Heart left ventricle (tissue), 16 donors: ENCODE measurements at regions not wholly inside any gene's neighbourhood (a gene's known extent, or its start where the extent isn't known, plus 50 kb on each side); places are given as distances from the start of the nearest gene placed in this dataset.
A peak's percentile ranks its signal among the peaks of the same experiment; 100 is the strongest.

Experiments
- ATAC-seq, 4 donors: fragments of 200-7000 bp; cut with Tn5 transposase; one replicate each; pipeline ENCODE4 v1.9.1; 2020 to 2022; ENCODE audit warnings: moderate library complexity in 4 of 4, mild to moderate bottlenecking in 3 of 4, moderate number of reproducible peaks in 1 of 4
- DNase-seq, 5 donors: peaks; one replicate each; pipeline ENCODE4 v3.0.0-alpha.2; 2020
- H3K27ac ChIP-seq, 12 donors: fragments of 200-600 bp; sonication (generic) in 4 of 12; one replicate each; pipeline versions ENCODE4 v1.5.0 to v1.8.0; 2016 to 2022; ENCODE audit warnings: mild to moderate bottlenecking in 2 of 12
- H3K27me3 ChIP-seq, 9 donors: fragments of 200-600 bp; sonication (generic) in 2 of 9; one replicate each; pipeline versions ENCODE4 v1.5.1 to v1.8.0; 2016 to 2022; ENCODE audit warnings: mild to moderate bottlenecking in 3 of 9
- H3K36me3 ChIP-seq, 9 donors: fragments of 200-600 bp; sonication (generic) in 2 of 9; one replicate each; pipeline versions ENCODE4 v1.5.0 to v1.8.0; 2018 to 2022; ENCODE audit warnings: mild to moderate bottlenecking in 2 of 9
- H3K4me1 ChIP-seq, 12 donors: fragments of 200-600 bp; sonication (generic) in 4 of 12; one replicate each; pipeline versions ENCODE4 v1.5.0 to v1.8.0; 2016 to 2022; ENCODE audit warnings: mild to moderate bottlenecking in 3 of 12
- H3K4me3 ChIP-seq, 12 donors: fragments of 200-600 bp; sonication (generic) in 4 of 12; one replicate each; pipeline versions ENCODE4 v1.5.0 to v1.8.0; 2017 to 2022; ENCODE audit warnings: mild to moderate bottlenecking in 9 of 12, moderate library complexity in 4 of 12
- H3K9me3 ChIP-seq, 12 donors: fragments of 200-600 bp; sonication (generic) in 4 of 12; one replicate each; pipeline versions ENCODE4 v1.5.0 to v1.8.0; 2016 to 2022; ENCODE audit warnings: mild to moderate bottlenecking in 1 of 12
- CTCF ChIP-seq, 12 donors: fragments of 200-600 bp; sonication (generic) in 4 of 12; IDR thresholded peaks; one replicate each; pipeline versions ENCODE4 v1.5.0 to v1.8.0; 2018 to 2022; ENCODE audit warnings: antibody characterized with exemption in 12 of 12, mild to moderate bottlenecking in 5 of 12
- POLR2A ChIP-seq, 2 donors: fragments of 450-650 bp; IDR thresholded peaks; one replicate each; pipeline ENCODE4 v1.6.1; 2017; ENCODE audit warnings: antibody characterized with exemption in 2 of 2, mild to moderate bottlenecking in 2 of 2, moderate library complexity in 2 of 2
- WGBS, 4 donors: extraction: QIAGEN DNeasy Blood & Tissue Kit in 2 of 4; methylation state at CpG; one replicate each; pipeline versions ENCODE4 v1.1.5 to v1.1.7; 2013 to 2018; 5-methylcytosine and 5-hydroxymethylcytosine counted together
- intact Hi-C, 10 donors: fragments of 100-400 bp; cut with DNase I; formaldehyde crosslinking; loops; one replicate each; pipeline versions ENCODE4 v1.11.1 to v1.14.2; 2022
- donor health status: ischemic (EF 13 %, LVEDD 7.1; RV severe dilation, severe dysfunction).
- donor health status: healthy with polysubstance abuse.
- donor health status: DM: no; HTN: yes; CAD: no.
- donor health status: DM: no; HTN: no; CAD: no.
- donor health status: ischemic (EF 25% LVEDD 6.9; RV normal size, moderate dysfunction).
- donor health status: ischemic (EF 25% LVEDD 5.7; RV mildly dilated, moderate dysfunction).
- donor health status: healthy.
- donor health status: DM: yes; HTN: yes; CAD: no.
- donor health status: ischemic (EF 35%, LVEDD 5.7; RV mildly dilated, moderate dysfunction).
- donor health status: nonischemic (EF 11% LVEDD 7.7; RV severe dilation, severe dysfunction).
- donor health status: DM: yes; HTN: yes; CAD: no.
- donor health status: PGD.
- donor health status: ischemic (EF 29% LVEDD 5.4; RV normal size, mild dysfunction).
- donor health status: nonischemic (EF 23%, LVEDD 6.1; RV moderate dilation, normal function).

DNA sequence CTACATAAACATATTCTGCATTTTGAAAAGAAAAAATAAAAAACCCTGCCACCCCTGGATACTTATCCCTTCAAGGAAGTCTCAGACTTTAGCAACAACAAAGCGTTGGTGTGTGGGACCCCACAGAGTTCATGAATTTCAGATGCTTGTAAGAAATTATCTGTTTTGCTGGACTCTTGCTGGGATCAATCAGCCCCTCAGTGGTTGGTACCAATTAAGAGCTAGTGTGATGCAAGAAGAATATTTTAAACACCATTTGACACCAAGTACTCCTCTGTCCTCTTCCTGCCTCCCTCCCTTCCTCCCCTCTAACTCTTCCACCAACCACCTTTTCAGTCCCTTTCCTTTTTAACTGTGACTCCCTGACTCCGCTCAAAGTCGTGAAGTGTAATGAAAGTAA is 51.5 kb downstream of the SST start:
- WGBS, 4 donors = 59 to 61% (median 60%) methylated on average over 3 of the region's 3 CpGs
- Histone ChIP-seq H3K4me1 (no peaks in the 10 kb centered on the region), H3K36me3 (no peaks in the 10 kb centered on the region), H3K9me3 (no peaks in the 10 kb centered on the region), H3K4me3 (no peak overlapping the region), H3K27me3 (peaks cover 0 to 3% (median 0%) of the 10 kb centered on the region in 9 donors), H3K27ac (no peak overlapping the region)
- ATAC-seq (no peak), DNase-seq (no peak)
- TF ChIP-seq POLR2A (IDR thresholded peaks at IDR 0.05) (no peak), CTCF (IDR thresholded peaks at IDR 0.05) (no peak)
- intact Hi-C loops = loop anchor here in 4 of 10 donors (5.0 kb wide), 3 partner anchors 59 to 301 kb away; no protein-coding TSS in a partner anchor

DNA sequence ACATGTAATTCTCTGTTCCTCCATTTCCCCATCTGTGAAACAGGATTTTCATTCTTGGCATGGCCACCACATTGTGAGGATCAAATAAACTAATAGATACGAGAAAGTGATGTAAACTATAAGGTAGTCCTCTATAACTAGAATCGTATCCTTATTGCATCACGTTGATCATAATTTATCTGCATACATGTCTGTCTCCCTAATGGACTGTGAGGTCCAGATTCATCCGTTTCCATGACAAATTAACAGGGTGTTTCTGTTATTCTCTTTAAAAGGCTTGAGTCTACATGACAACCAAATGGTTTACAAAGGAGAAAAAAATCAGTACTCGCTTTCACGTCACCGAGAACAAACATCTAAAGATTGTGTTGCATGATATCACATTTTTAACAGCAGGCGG is 53.0 kb downstream of the SST start:
- intact Hi-C loops = loop anchor here in 5 of 10 donors (2.0 to 5.0 kb wide), 5 partner anchors 60 to 300 kb away; no protein-coding TSS in a partner anchor
- DNase-seq (no peak), ATAC-seq (no peak)
- Histone ChIP-seq H3K9me3 (no peaks in the 10 kb centered on the region), H3K27me3 (no peaks in the 10 kb centered on the region), H3K4me3 (no peak overlapping the region), H3K27ac (no peak overlapping the region), H3K4me1 (peaks cover 0 to 2% (median 0%) of the 10 kb centered on the region in 12 donors), H3K36me3 (no peaks in the 10 kb centered on the region)
- 82 to 91% (median 90%) methylated on average over 8 of the region's 8 CpGs for WGBS, 4 donors
- no peak for TF ChIP-seq CTCF (IDR thresholded peaks at IDR 0.05)
- TF ChIP-seq POLR2A (IDR thresholded peaks at IDR 0.05) = no peak

DNA sequence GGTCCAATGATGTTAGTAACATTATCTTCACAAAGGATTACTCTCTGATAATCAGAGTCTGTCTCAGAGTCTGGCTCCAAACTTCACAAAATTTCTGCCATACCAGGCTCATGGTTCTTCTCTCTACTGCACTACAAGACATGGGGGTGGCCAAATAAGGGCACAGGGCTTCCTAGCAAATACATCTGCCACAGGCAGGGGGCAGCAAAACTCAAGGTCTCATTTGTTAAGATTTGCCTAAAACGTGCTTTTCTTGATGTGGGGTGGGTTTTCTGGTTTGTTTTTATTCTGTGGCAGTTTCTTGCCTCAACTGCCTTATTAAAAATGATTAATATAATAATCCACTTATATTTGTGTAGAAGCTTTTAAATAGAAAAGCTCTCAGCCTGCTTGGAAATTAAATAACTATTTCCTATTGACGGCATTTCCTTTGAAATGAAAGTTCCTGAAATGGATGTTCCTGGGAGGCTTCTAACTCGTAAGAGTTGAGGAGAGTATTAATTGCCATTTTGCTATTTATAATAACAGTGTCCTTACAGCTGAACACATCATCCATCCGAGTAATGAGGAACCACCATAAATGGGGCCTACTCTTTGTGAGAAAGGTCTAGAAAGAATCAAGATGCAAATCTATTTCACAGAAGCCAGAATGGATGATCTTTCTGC is 53.8 kb downstream of the SST start:
- H3K4me3 ChIP-seq = no peak overlapping the region
- WGBS, 4 donors = 56 to 59% (median 57%) methylated on average over 4 of the region's 4 CpGs
- TF ChIP-seq POLR2A (IDR thresholded peaks at IDR 0.05) = no peak
- peak; percentile 46 to 70 (median 62) for TF ChIP-seq CTCF (IDR thresholded peaks at IDR 0.05)
- no peaks in the 10 kb centered on the region for H3K27me3 ChIP-seq
- H3K27ac ChIP-seq = no peak overlapping the region
- H3K9me3 ChIP-seq = no peaks in the 10 kb centered on the region
- intact Hi-C loops = loop anchor here in 5 of 10 donors (2.0 to 5.0 kb wide), 5 partner anchors 61 to 299 kb away; no protein-coding TSS in a partner anchor
- peak in 1 of 4 donors; percentile 54 for ATAC-seq
- H3K4me1 ChIP-seq = peaks cover 0 to 10% (median 0%) of the 10 kb centered on the region in 12 donors
- no peaks in the 10 kb centered on the region for H3K36me3 ChIP-seq
- DNase-seq = peak in 2 of 5 donors; percentile 14 to 32

- intact Hi-C loops = loop anchor here in 5 of 10 donors (2.0 to 5.0 kb wide), 5 partner anchors 62 to 298 kb away; no protein-coding TSS in a partner anchor
Measured at GRCh38 chr3:187615630-187616029, 54.6 kb downstream of the SST start.

More at GRCh38 chr3:187615630-187616029, 54.6 kb downstream of the SST start:
- TF ChIP-seq POLR2A (IDR thresholded peaks at IDR 0.05) (no peak), CTCF (IDR thresholded peaks at IDR 0.05) (no peak)
- Histone ChIP-seq H3K9me3 (no peaks in the 10 kb centered on the region), H3K4me1 (peaks cover 0 to 14% (median 0%) of the 10 kb centered on the region in 12 donors), H3K4me3 (no peak overlapping the region), H3K27me3 (peaks cover 0 to 1% (median 0%) of the 10 kb centered on the region in 9 donors), H3K27ac (no peak overlapping the region), H3K36me3 (no peaks in the 10 kb centered on the region)
- ATAC-seq (no peak), DNase-seq (no peak)
- 65 to 78% (median 75%) methylated on average over 3 of the region's 3 CpGs for WGBS, 4 donors
